ENCODE measurements at regions not wholly inside any gene's neighbourhood (a gene's known extent, or its start where the extent isn't known, plus 50 kb on each side); places are given as distances from the start of the nearest gene placed in this dataset.

DNA sequence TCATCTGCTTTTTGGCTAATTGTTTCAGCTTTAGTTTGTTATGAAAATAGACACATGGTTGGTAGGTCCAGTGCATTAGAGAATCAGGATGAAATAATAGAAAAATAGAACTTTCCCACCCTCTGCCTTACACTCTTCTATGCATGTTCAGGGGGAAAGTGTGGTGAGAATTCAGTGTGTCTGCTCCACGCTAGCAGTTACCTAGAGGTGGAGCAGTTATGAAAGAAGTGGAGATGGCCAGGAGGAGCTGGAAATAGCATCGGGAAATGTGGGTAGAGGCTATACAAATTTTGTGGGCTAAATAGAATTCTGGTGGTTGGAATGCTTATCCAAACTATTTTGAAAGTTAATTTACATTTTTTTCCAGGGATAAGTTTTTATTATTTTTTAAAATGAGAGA lies 91.4 kb upstream of the MAD2L1 start:
- TF ChIP-seq CTCF (IDR thresholded peaks at IDR 0.05): no peak
- TF ChIP-seq, protein P1, sequence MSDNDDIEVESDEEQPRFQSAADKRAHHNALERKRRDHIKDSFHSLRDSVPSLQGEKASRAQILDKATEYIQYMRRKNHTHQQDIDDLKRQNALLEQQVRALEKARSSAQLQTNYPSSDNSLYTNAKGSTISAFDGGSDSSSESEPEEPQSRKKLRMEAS (IDR thresholded peaks at IDR 0.05; ENCODE audit: low read depth): no peak
- TF ChIP-seq, protein P2, sequence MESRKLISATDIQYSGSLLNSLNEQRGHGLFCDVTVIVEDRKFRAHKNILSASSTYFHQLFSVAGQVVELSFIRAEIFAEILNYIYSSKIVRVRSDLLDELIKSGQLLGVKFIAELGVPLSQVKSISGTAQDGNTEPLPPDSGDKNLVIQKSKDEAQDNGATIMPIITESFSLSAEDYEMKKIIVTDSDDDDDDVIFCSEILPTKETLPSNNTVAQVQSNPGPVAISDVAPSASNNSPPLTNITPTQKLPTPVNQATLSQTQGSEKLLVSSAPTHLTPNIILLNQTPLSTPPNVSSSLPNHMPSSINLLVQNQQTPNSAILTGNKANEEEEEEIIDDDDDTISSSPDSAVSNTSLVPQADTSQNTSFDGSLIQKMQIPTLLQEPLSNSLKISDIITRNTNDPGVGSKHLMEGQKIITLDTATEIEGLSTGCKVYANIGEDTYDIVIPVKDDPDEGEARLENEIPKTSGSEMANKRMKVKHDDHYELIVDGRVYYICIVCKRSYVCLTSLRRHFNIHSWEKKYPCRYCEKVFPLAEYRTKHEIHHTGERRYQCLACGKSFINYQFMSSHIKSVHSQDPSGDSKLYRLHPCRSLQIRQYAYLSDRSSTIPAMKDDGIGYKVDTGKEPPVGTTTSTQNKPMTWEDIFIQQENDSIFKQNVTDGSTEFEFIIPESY (IDR thresholded peaks at IDR 0.05; ENCODE audit: borderline replicate concordance, low read depth): no peak
- no peak for TF ChIP-seq POLR2AphosphoS5 (IDR thresholded peaks at IDR 0.05; ENCODE audit: low read depth, low read length)
- TF ChIP-seq JUND (IDR thresholded peaks at IDR 0.05): no peak
- TF ChIP-seq YY1 (IDR thresholded peaks at IDR 0.05; ENCODE audit: low read depth): no peak
- TF ChIP-seq NRF1 (IDR thresholded peaks at IDR 0.05; ENCODE audit: low read depth, low read length): no peak
- no peak for TF ChIP-seq SMC3 (IDR thresholded peaks at IDR 0.05; ENCODE audit: low read depth, low read length)
- no peak for TF ChIP-seq EZH2phosphoT487 (IDR thresholded peaks at IDR 0.05; ENCODE audit: borderline replicate concordance, low read depth)
